ENCODE measurements at regions not wholly inside any gene's neighbourhood (a gene's known extent, or its start where the extent isn't known, plus 50 kb on each side); places are given as distances from the start of the nearest gene placed in this dataset.

GRCh38 chr13:109642358-109642757, 144.0 kb downstream of the IRS2 start:
- no peak for DNase-seq

GRCh38 chr13:109636736-109637135, 149.6 kb downstream of the IRS2 start:
- DNase-seq, result no peak

GRCh38 chr13:109631069-109631468, 155.3 kb downstream of the IRS2 start:
- no peak for DNase-seq

GRCh38 chr13:109630271-109630670, 156.1 kb downstream of the IRS2 start:
- DNase-seq, result no peak

GRCh38 chr13:109629737-109630136, 156.6 kb downstream of the IRS2 start:
- no peak for DNase-seq

- no peak for DNase-seq
These were observed 158.1 kb downstream of the IRS2 start for GRCh38 chr13:109628251-109628699.

- DNase-seq, result no peak
These were observed 158.7 kb downstream of the IRS2 start for GRCh38 chr13:109627649-109628048.

- no peak for DNase-seq
These were observed 159.8 kb downstream of the IRS2 start for GRCh38 chr13:109626386-109627171.

GRCh38 chr13:109625156-109625555, 161.2 kb downstream of the IRS2 start:
- DNase-seq, result no peak

GRCh38 chr13:109622006-109622405, 164.4 kb downstream of the IRS2 start:
- DNase-seq, result no peak

GRCh38 chr13:109615721-109616420, 170.5 kb downstream of the IRS2 start:
- no peak for DNase-seq

GRCh38 chr13:109611912-109612691, 174.3 kb downstream of the IRS2 start:
- no peak for DNase-seq

- peak; percentile 23 for DNase-seq
These were observed 175.9 kb downstream of the IRS2 start for GRCh38 chr13:109610517-109610916.

GRCh38 chr13:109608503-109608902, 177.9 kb downstream of the IRS2 start:
- no peak for DNase-seq

GRCh38 chr13:109608059-109608458, 178.3 kb downstream of the IRS2 start:
- DNase-seq, result no peak

GRCh38 chr13:109606520-109606919, 179.9 kb downstream of the IRS2 start:
- no peak for DNase-seq

- DNase-seq, result no peak
These were observed 180.5 kb downstream of the IRS2 start for GRCh38 chr13:109605846-109606245.

GRCh38 chr13:109604894-109605293, 181.5 kb downstream of the IRS2 start:
- DNase-seq, result no peak

GRCh38 chr13:109602356-109602755, 184.0 kb downstream of the IRS2 start:
- no peak for DNase-seq

- no peak for DNase-seq
These were observed 186.3 kb downstream of the IRS2 start for GRCh38 chr13:109599901-109600657.

- no peak for DNase-seq
These were observed 190.9 kb downstream of the IRS2 start for GRCh38 chr13:109595471-109595870.

GRCh38 chr13:109593230-109593629, 193.2 kb downstream of the IRS2 start:
- DNase-seq, result no peak

- no peak for DNase-seq
These were observed 193.6 kb downstream of the IRS2 start for GRCh38 chr13:109592770-109593169.

All from central memory CD4-positive, alpha-beta T cell (primary cell).